ENCODE measurements at regions not wholly inside any gene's neighbourhood (a gene's known extent, or its start where the extent isn't known, plus 50 kb on each side); places are given as distances from the start of the nearest gene placed in this dataset.

- WGBS, 2 donors, result 95 to 97% methylated on average over 15 of the region's 15 CpGs
- H3K27ac ChIP-seq, result no peak overlapping the region
- no peaks in the 10 kb centered on the region for H3K9me3 ChIP-seq
- no peak for DNase-seq (ENCODE audit: low spot score in 2 of 2)
- no peak overlapping the region for H3K4me3 ChIP-seq
- no peaks in the 10 kb centered on the region for H3K36me3 ChIP-seq
- TF ChIP-seq CTCF (IDR thresholded peaks at IDR 0.05), result no peak
- no peak for TF ChIP-seq EP300 (IDR thresholded peaks at IDR 0.05)
- TF ChIP-seq POLR2A (IDR thresholded peaks at IDR 0.05), result no peak
- H3K27me3 ChIP-seq, result no peaks in the 10 kb centered on the region
- H3K4me1 ChIP-seq, result no peaks in the 10 kb centered on the region
These were observed 175.7 kb upstream of the PRLR start for GRCh38 chr5:35405938-35406337.

GRCh38 chr5:35404701-35405100 is 174.4 kb upstream of the PRLR start:
- 84 to 90% methylated on average over 9 of the region's 9 CpGs for WGBS, 2 donors
- DNase-seq (ENCODE audit: low spot score in 2 of 2), result no peak
- Histone ChIP-seq H3K27ac (no peak overlapping the region), H3K4me1 (no peaks in the 10 kb centered on the region), H3K36me3 (no peaks in the 10 kb centered on the region), H3K9me3 (no peaks in the 10 kb centered on the region), H3K4me3 (no peak overlapping the region), H3K27me3 (no peaks in the 10 kb centered on the region)
- no peak for TF ChIP-seq CTCF (IDR thresholded peaks at IDR 0.05)

- no peaks in the 10 kb centered on the region for H3K36me3 ChIP-seq
- DNase-seq (ENCODE audit: low spot score in 2 of 2), result no peak
- no peak overlapping the region for H3K27ac ChIP-seq
- no peak for TF ChIP-seq CTCF (IDR thresholded peaks at IDR 0.05)
- no peak for TF ChIP-seq EP300 (IDR thresholded peaks at IDR 0.05)
- no peak for TF ChIP-seq POLR2A (IDR thresholded peaks at IDR 0.05)
- H3K4me3 ChIP-seq, result no peak overlapping the region
- no peaks in the 10 kb centered on the region for H3K4me1 ChIP-seq
- WGBS, 2 donors, result 85 to 88% methylated on average over 4 of the region's 4 CpGs
- no peaks in the 10 kb centered on the region for H3K9me3 ChIP-seq
- no peaks in the 10 kb centered on the region for H3K27me3 ChIP-seq
These were observed 163.6 kb upstream of the PRLR start for GRCh38 chr5:35393901-35394300.

GRCh38 chr5:35384658-35385057 is 154.4 kb upstream of the PRLR start:
- no peaks in the 10 kb centered on the region for H3K27me3 ChIP-seq
- TF ChIP-seq CTCF (IDR thresholded peaks at IDR 0.05) (no peak), EP300 (IDR thresholded peaks at IDR 0.05) (no peak), POLR2A (IDR thresholded peaks at IDR 0.05) (no peak)
- WGBS, 2 donors, result 89 to 92% methylated on average over 2 of the region's 2 CpGs
- H3K4me1 ChIP-seq, result no peaks in the 10 kb centered on the region
- H3K9me3 ChIP-seq, result no peaks in the 10 kb centered on the region
- no peak overlapping the region for H3K4me3 ChIP-seq
- no peak overlapping the region for H3K27ac ChIP-seq
- no peaks in the 10 kb centered on the region for H3K36me3 ChIP-seq
- DNase-seq (ENCODE audit: low spot score in 2 of 2), result no peak

- WGBS, 2 donors, result 80 to 86% methylated on average over 3 of the region's 3 CpGs
These were observed 152.8 kb upstream of the PRLR start for GRCh38 chr5:35383041-35383440.

More at GRCh38 chr5:35383041-35383440, 152.8 kb upstream of the PRLR start:
- no peak for TF ChIP-seq POLR2A (IDR thresholded peaks at IDR 0.05)
- no peak for TF ChIP-seq CTCF (IDR thresholded peaks at IDR 0.05)
- TF ChIP-seq EP300 (IDR thresholded peaks at IDR 0.05), result no peak
- Histone ChIP-seq H3K9me3 (no peaks in the 10 kb centered on the region), H3K4me1 (no peaks in the 10 kb centered on the region), H3K27ac (no peak overlapping the region), H3K36me3 (no peaks in the 10 kb centered on the region), H3K27me3 (no peaks in the 10 kb centered on the region), H3K4me3 (no peak overlapping the region)
- DNase-seq (ENCODE audit: low spot score in 2 of 2), result no peak

All from tibial nerve (tissue), 4 donors.